HCT116 (cell line): ENCODE measurements at regions not wholly inside any gene's neighbourhood (a gene's known extent, or its start where the extent isn't known, plus 50 kb on each side); places are given as distances from the start of the nearest gene placed in this dataset.

Experiments used
- ATAC-seq: fragments of 200-7000 bp; cut with Tn5 transposase; 2 replicates; pipeline ENCODE4 v1.9.1; 2020; ENCODE audit warnings: mild to moderate bottlenecking, moderate library complexity
- BruUV-seq: library from RNA; stranded (reverse); fragments of 400-500 nt; replicated peaks from 2 replicates; lab custom pipeline; 2021; lab: Mats Ljungman, UMichigan
- CTCF ChIA-PET: fragments of 300-600 bp; sonication (Branson Sonifier 250); formaldehyde crosslinking; loops from one replicate; lab custom pipeline; 2021; ENCODE audit warnings: antibody characterized with exemption; lab: Charles Lee
- POLR2A ChIA-PET: fragments of 300-600, 350-600 bp; sonication (Branson Sonifier 250); formaldehyde crosslinking; loops from one replicate; lab custom pipeline; 2021; ENCODE audit warnings: antibody characterized with exemption; lab: Charles Lee
- RAD21 ChIA-PET, 2 experiments: fragments of 300-600 bp; sonication (Branson Sonifier 250); formaldehyde crosslinking; loops; one replicate each; lab custom pipeline; 2023; ENCODE audit warnings: low total read pairs in 2 of 2; ENCODE audit not compliant: uncharacterized antibody in 2 of 2, unreplicated experiment in 2 of 2, low non-redundant PET in 1 of 2; lab: Charles Lee
- DNase-seq: peaks from one replicate; pipeline ENCODE4 v3.0.0-alpha.2; 2010; ENCODE audit warnings: low read depth, low spot score
- H2AFZ ChIP-seq: fragments of 200-600 bp; shearing (Covaris generic), sonication (generic); 2 replicates; pipeline ENCODE4 v1.6.1; 2017; ENCODE audit warnings: low read depth, mixed run types, mixed read lengths, antibody characterized with exemption, low read length; ENCODE audit not compliant: poor library complexity, severe bottlenecking
- H3K27ac ChIP-seq: 2 replicates; pipeline ENCODE4 v1.5.1; 2012; ENCODE audit warnings: low read depth, low read length
- H3K27me3 ChIP-seq: fragments of 200-600 bp; sonication (generic); 2 replicates; pipeline ENCODE4 v1.6.1; 2016; ENCODE audit warnings: mixed run types, low read length, mixed read lengths; ENCODE audit not compliant: insufficient read depth
- H3K36me3 ChIP-seq, 2 experiments: fragments of 200-500 bp in 1 of 2; fragments of 200-600 bp in 1 of 2; sonication (Bioruptor generic) in 1 of 2; sonication (generic) in 1 of 2; 2 replicates each; pipeline versions ENCODE4 v1.5.1 to v1.6.1; 2014 to 2016; ENCODE audit warnings: low read length in 2 of 2, inconsistent platforms in 1 of 2, mixed read lengths in 1 of 2, mixed run types in 1 of 2; ENCODE audit not compliant: insufficient read depth in 2 of 2, control insufficient read depth in 1 of 2
- H3K4me1 ChIP-seq, 2 experiments: fragments of 200-600 bp in 1 of 2; sonication (generic) in 1 of 2; 2 replicates each; pipeline versions ENCODE4 v1.5.1 to v1.6.1; 2012 to 2017; ENCODE audit warnings: low read length in 2 of 2, inconsistent platforms in 1 of 2, mild to moderate bottlenecking in 1 of 2, mixed read lengths in 1 of 2, mixed run types in 1 of 2, moderate library complexity in 1 of 2; ENCODE audit not compliant: insufficient read depth in 2 of 2, control insufficient read depth in 1 of 2
- H3K4me2 ChIP-seq: fragments of 200-600 bp; sonication (generic); 2 replicates; pipeline ENCODE4 v1.6.1; 2017; ENCODE audit warnings: mixed run types, low read length, mixed read lengths
- H3K4me3 ChIP-seq, 2 experiments: fragments of 200-600 bp in 1 of 2; sonication (generic) in 1 of 2; replicated peaks in 1 of 2; 2 replicates each; pipeline ENCODE4 v1.5.1; 2011 to 2016; ENCODE audit warnings: low read length in 2 of 2, control low read depth in 1 of 2, low read depth in 1 of 2, mild to moderate bottlenecking in 1 of 2, mixed read lengths in 1 of 2, mixed run types in 1 of 2
- H3K79me2 ChIP-seq: fragments of 200-600 bp; sonication (generic); 2 replicates; pipeline ENCODE4 v1.6.1; 2017; ENCODE audit warnings: mild to moderate bottlenecking, mixed run types, low read length, moderate library complexity, mixed read lengths; ENCODE audit not compliant: insufficient read depth
- H3K9ac ChIP-seq: fragments of 200-600 bp; sonication (generic); 2 replicates; pipeline ENCODE4 v1.6.1; 2016; ENCODE audit warnings: low read length, mixed read lengths
- H3K9me2 ChIP-seq: fragments of 200-600 bp; sonication (generic), shearing (Covaris generic); 2 replicates; pipeline ENCODE4 v1.6.1; 2017; ENCODE audit warnings: mixed run types, mild to moderate bottlenecking, moderate library complexity; ENCODE audit not compliant: insufficient read depth
- H3K9me3 ChIP-seq, 2 experiments: fragments of 200-500 bp in 1 of 2; fragments of 200-600 bp in 1 of 2; sonication (Bioruptor generic) in 1 of 2; sonication (generic) in 1 of 2; 2 replicates each; pipeline ENCODE4 v1.6.1; 2014 to 2017; ENCODE audit warnings: low read length in 2 of 2, mixed read lengths in 2 of 2, inconsistent platforms in 1 of 2, low read depth in 1 of 2, mild to moderate bottlenecking in 1 of 2, mixed run types in 1 of 2, moderate library complexity in 1 of 2; ENCODE audit not compliant: control insufficient read depth in 1 of 2, insufficient read depth in 1 of 2
- H4K20me1 ChIP-seq: fragments of 200-600 bp; sonication (generic), shearing (Covaris generic); 2 replicates; pipeline ENCODE4 v1.6.1; 2017; ENCODE audit warnings: mixed run types, mild to moderate bottlenecking, moderate library complexity; ENCODE audit not compliant: insufficient read depth
- CBX3 ChIP-seq: IDR thresholded peaks from 2 replicates; pipeline ENCODE4 v1.6.1; 2012; ENCODE audit warnings: low read depth
- EZH2 ChIP-seq: fragments of 200-600 bp; sonication (generic); IDR thresholded peaks from 2 replicates; pipeline ENCODE4 v1.6.1; 2017; ENCODE audit warnings: antibody characterized with exemption, mixed run types
- RAD21 ChIP-seq: IDR thresholded peaks from 2 replicates; pipeline ENCODE4 v1.6.1; 2012; ENCODE audit warnings: low read depth, mild to moderate bottlenecking
- SIN3A ChIP-seq: IDR thresholded peaks from 2 replicates; pipeline ENCODE4 v1.6.1; 2012; ENCODE audit warnings: low read depth
- ZNF274 ChIP-seq: fragments of 200-500 bp; sonication (Bioruptor generic); IDR thresholded peaks from 2 replicates; pipeline ENCODE4 v1.6.1; 2014; ENCODE audit warnings: mild to moderate bottlenecking, low read depth, low read length, inconsistent platforms
- intact Hi-C: fragments of 100-400 bp; cut with micrococcal nuclease; formaldehyde crosslinking; loops from 2 replicates; pipeline ENCODE4 v1.10.0; 2022
- TF ChIP-seq, protein P1 (sequence below): IDR thresholded peaks from 2 replicates; pipeline ENCODE4 v1.6.1; 2011; ENCODE audit warnings: mild to moderate bottlenecking, low read length, moderate library complexity; ENCODE audit not compliant: insufficient replicate concordance; ENCODE audit errors: extremely low read depth
- TF ChIP-seq, protein P2 (sequence below): IDR thresholded peaks from 2 replicates; pipeline ENCODE4 v1.6.1; 2012

GRCh38 chr15:38857814-38858213 lies 293.2 kb upstream of the RASGRP1 start:
- Histone ChIP-seq H3K27me3 (no peaks in the 10 kb centered on the region), H3K4me3 (no peak overlapping the region), H4K20me1 (no peaks in the 10 kb centered on the region), H3K9ac (no peak overlapping the region), H3K9me2 (no peaks in the 10 kb centered on the region), H3K27ac (no peak overlapping the region), H3K36me3 (no peaks in the 10 kb centered on the region), H2AFZ (no peak overlapping the region), H3K9me3 (no peaks in the 10 kb centered on the region), H3K79me2 (no peaks in the 10 kb centered on the region), H3K4me2 (no peak overlapping the region), H3K4me1 (no peaks in the 10 kb centered on the region)
- ATAC-seq: no peak; the same call in 1 of the 2 replicates
- POLR2A ChIA-PET: no interaction called here
- intact Hi-C loops: no loop called here
- TF ChIP-seq ZNF274 (no peak), RAD21 (no peak), SIN3A (no peak), CBX3 (no peak)
- TF ChIP-seq, protein P1, sequence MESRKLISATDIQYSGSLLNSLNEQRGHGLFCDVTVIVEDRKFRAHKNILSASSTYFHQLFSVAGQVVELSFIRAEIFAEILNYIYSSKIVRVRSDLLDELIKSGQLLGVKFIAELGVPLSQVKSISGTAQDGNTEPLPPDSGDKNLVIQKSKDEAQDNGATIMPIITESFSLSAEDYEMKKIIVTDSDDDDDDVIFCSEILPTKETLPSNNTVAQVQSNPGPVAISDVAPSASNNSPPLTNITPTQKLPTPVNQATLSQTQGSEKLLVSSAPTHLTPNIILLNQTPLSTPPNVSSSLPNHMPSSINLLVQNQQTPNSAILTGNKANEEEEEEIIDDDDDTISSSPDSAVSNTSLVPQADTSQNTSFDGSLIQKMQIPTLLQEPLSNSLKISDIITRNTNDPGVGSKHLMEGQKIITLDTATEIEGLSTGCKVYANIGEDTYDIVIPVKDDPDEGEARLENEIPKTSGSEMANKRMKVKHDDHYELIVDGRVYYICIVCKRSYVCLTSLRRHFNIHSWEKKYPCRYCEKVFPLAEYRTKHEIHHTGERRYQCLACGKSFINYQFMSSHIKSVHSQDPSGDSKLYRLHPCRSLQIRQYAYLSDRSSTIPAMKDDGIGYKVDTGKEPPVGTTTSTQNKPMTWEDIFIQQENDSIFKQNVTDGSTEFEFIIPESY: no peak
- TF ChIP-seq, protein P2, sequence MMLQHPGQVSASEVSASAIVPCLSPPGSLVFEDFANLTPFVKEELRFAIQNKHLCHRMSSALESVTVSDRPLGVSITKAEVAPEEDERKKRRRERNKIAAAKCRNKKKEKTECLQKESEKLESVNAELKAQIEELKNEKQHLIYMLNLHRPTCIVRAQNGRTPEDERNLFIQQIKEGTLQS: no peak
- RAD21 ChIA-PET: no interaction called here
- no peak for DNase-seq
- no TSS peak for BruUV-seq
- CTCF ChIA-PET: no interaction called here

GRCh38 chr15:38859574-38859973 lies 295.0 kb upstream of the RASGRP1 start:
- H4K20me1 ChIP-seq: no peaks in the 10 kb centered on the region
- no peak overlapping the region for H3K9ac ChIP-seq
- no peak for ATAC-seq
- RAD21 ChIA-PET: no interaction called here
- H3K36me3 ChIP-seq: no peaks in the 10 kb centered on the region
- no peaks in the 10 kb centered on the region for H3K9me3 ChIP-seq
- BruUV-seq: no TSS peak
- H3K4me3 ChIP-seq: no peak overlapping the region
- intact Hi-C loops: no loop called here
- POLR2A ChIA-PET: no interaction called here
- no peak for TF ChIP-seq EZH2
- no peak for TF ChIP-seq ZNF274
- no peak for DNase-seq
- H2AFZ ChIP-seq: no peak overlapping the region
- CTCF ChIA-PET: no interaction called here
- no peaks in the 10 kb centered on the region for H3K79me2 ChIP-seq
- H3K4me2 ChIP-seq: no peak overlapping the region
- H3K4me1 ChIP-seq: no peaks in the 10 kb centered on the region
- no peaks in the 10 kb centered on the region for H3K27me3 ChIP-seq
- H3K9me2 ChIP-seq: no peaks in the 10 kb centered on the region
- no peak overlapping the region for H3K27ac ChIP-seq
